Right ventricle myocardium superior (tissue), 1 donor: ENCODE measurements at regions not wholly inside any gene's neighbourhood (a gene's known extent, or its start where the extent isn't known, plus 50 kb on each side); places are given as distances from the start of the nearest gene placed in this dataset.

Source experiments
- ATAC-seq: fragments of 200-7000 bp; cut with Tn5 transposase; one replicate; pipeline ENCODE4 v1.9.1; 2020; ENCODE audit warnings: mild to moderate bottlenecking; ENCODE audit not compliant: poor library complexity
- DNase-seq: peaks from one replicate; pipeline ENCODE4 v3.0.0-alpha.2; 2020
- intact Hi-C: fragments of 100-400 bp; cut with DNase I; formaldehyde crosslinking; loops from one replicate; pipeline ENCODE4 v1.11.2; 2022
- donor health status: DM: no; HTN: yes; CAD: no; lungs with severe emphysema.

- intact Hi-C loops, result no loop called here
- ATAC-seq, result no peak
- no peak for DNase-seq
Observed at GRCh38 chr3:102063572-102063971, 214.3 kb downstream of the NFKBIZ start.

GRCh38 chr3:102066470-102066869, 217.2 kb downstream of the NFKBIZ start:
- ATAC-seq, result no peak
- intact Hi-C loops, result no loop called here

GRCh38 chr3:102068327-102068726, 219.0 kb downstream of the NFKBIZ start:
- intact Hi-C loops, result no loop called here
- no peak for DNase-seq
- no peak for ATAC-seq

More at GRCh38 chr3:102066470-102066869, 217.2 kb downstream of the NFKBIZ start:
- no peak for DNase-seq

DNA sequence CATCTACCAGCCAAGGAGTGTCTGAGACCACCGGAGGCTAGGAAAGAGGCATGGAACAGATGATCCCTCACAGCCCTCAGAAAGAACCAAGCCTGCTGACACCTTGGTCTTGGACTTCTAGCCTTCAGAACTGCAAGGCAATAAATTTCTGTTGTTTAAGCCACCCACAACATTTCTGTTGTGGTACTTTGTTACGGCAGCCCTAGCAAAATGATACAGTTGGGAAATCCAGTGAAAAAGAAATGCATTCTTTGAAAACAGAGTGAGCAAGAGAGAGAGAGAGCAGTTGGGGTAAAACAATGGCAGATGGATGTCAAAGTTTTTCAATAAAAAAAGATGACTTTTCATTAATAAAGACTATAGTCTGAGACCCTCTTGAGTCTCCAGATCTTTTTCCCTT, 219.4 kb downstream of the NFKBIZ start:
- intact Hi-C loops, result no loop called here
- ATAC-seq (no peak), DNase-seq (no peak)

- ATAC-seq (no peak), DNase-seq (no peak)
- intact Hi-C loops, result no loop called here
Observed at GRCh38 chr3:102069211-102069662, 219.9 kb downstream of the NFKBIZ start.

GRCh38 chr3:102074946-102075345, 225.6 kb downstream of the NFKBIZ start:
- DNase-seq, result no peak
- ATAC-seq, result peak; percentile 15
- intact Hi-C loops, result no loop called here

- no peak for DNase-seq
- no peak for ATAC-seq
- intact Hi-C loops, result no loop called here
Observed at GRCh38 chr3:102078401-102078800, 229.1 kb downstream of the NFKBIZ start.

GRCh38 chr3:102078854-102079808, 229.8 kb downstream of the NFKBIZ start:
- no peak for DNase-seq
- intact Hi-C loops, result no loop called here
- peak; percentile 49 for ATAC-seq

DNA sequence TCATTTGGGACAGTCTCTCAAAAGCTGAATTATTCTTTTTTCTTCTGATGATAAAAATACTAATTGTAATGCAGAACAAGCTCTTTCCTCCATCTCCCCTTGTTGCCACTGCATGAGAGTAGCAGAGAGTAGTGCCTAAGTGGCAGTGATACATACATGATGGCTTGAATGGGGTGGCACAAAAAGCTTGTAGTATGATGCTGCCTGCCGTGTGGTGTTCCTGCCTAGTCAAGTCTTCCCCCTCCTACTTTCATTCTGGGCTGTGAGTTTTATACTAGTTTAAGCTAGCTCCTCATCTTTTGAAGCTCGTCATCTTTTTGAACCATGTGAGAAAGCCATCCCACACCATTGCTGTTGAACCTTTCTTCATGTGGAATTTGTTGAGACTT, 230.5 kb downstream of the NFKBIZ start:
- intact Hi-C loops, result no loop called here
- DNase-seq, result no peak
- no peak for ATAC-seq

- no peak for ATAC-seq
- no peak for DNase-seq
- intact Hi-C loops, result no loop called here
Observed at GRCh38 chr3:102081572-102082289, 232.4 kb downstream of the NFKBIZ start.

DNA sequence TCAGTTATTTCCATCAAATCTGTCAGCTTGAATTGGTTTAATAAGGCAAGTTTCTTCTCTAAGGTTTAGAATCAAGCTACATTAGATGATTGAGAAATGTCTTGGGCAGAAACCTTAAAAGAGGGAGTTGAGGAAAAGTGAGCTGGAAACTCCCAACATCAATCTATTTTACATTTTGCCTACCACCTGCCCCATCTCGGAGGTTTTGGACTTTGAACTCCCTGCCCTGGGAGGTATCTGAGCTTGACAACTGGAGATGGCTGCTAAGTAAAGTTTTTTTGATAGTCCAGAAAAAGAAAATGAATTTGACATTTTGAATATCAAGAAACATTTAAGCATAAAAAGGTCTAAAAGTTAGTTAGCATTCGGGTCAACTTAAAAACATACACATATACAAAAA, 234.2 kb downstream of the NFKBIZ start:
- intact Hi-C loops, result no loop called here
- DNase-seq, result no peak
- no peak for ATAC-seq

DNA sequence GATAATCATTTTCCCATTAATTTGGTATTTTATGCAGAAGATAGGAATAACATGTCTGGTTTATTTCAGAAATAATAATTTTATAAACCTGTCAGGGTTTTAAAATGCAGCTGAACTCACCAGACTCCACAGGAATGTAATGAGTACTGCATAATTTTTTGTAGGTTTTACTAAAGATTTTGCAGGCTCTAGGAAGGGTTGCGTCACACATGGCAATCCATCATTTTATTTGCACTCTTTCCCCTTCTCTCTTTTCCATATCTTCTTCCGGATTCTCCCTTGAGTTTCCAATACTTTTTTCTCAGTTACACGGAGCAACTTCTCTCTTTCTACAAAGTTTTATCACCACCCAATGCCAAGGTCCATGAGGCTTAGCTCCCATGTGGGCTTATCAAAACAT, 234.7 kb downstream of the NFKBIZ start:
- intact Hi-C loops, result no loop called here
- DNase-seq (no peak), ATAC-seq (no peak)

GRCh38 chr3:102084704-102085103, 235.4 kb downstream of the NFKBIZ start:
- intact Hi-C loops, result no loop called here
- ATAC-seq (no peak), DNase-seq (no peak)

GRCh38 chr3:102085431-102086176, 236.3 kb downstream of the NFKBIZ start:
- DNase-seq (no peak), ATAC-seq (no peak)
- intact Hi-C loops, result no loop called here

DNA sequence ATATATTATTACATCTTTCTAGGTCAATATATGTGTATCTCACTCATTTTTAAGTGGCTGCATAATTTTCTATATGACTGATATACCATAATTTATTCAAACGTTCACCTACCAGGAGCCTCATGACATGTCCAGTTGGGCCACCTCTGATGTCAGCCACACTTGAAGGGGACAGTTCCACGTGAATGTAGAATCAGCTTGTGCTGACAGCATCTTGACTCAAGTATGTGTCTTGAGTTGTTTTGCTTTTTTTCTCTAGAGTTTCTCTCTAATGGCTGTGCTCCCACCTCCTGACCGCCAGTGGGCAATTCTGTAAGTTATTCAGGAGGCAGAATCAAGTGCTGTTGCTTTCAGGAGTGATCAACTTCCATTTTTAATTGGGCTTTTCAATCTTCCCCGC, 237.9 kb downstream of the NFKBIZ start:
- no peak for DNase-seq
- no peak for ATAC-seq
- intact Hi-C loops, result no loop called here

- intact Hi-C loops, result no loop called here
- DNase-seq (no peak), ATAC-seq (no peak)
Observed at GRCh38 chr3:102089239-102089638, 239.9 kb downstream of the NFKBIZ start.

DNA sequence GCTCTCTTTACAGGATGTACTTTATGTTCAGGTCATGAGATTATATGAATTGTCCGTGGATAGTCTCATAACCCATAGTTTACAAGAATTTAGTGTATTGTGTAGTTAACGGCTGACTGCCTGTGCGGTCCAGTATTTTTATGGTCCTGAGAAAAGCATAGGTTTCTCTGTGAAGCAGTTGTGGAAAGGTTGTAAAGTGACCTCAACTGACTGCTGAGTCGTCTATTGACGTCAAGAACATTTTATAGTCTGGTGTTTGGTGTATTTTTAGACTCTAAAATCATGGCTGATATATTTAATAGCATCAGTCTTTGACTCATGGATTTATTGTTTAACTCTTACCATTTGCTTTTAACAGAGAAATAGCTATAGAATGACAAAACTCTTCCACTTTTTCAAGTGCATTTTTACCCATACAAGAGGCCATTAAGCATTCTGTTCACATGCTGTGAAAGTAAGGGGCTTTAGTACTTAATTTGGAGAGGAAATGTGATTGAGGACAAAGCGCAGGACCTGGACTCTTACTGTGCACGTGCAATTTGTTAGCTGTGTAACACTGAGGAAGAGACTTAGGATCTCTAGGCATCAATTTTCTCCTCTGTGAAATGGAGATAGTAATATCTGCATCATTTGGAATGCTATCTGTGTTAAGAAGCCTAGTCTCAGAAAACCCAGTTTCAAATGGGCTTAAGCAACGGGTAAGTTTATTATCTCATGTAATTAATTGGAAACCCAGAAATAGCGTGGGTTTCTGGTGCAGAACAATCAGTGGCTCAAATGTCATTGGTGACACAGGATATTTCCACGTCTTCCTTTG, 240.8 kb downstream of the NFKBIZ start:
- ATAC-seq (peak; percentile 68), DNase-seq (no peak)
- intact Hi-C loops, result loop anchor here (10.0 kb wide), 1 partner anchor 285 kb away; no protein-coding TSS in a partner anchor

DNA sequence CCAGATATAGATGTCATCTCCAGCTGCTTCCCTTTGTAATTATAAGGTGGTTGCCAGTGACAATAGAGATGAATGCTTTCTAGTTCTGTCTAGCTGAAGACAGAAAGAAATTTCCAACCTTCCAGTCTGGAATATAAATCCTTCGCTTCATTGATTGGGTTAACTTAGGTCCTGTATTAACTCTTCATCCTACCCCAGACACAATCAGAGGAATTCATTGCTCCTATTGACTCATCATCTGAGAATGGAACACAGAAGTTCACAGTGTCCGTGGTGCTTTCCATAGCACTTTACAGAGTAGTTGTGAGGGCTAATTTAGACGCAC, 241.4 kb downstream of the NFKBIZ start:
- DNase-seq (no peak), ATAC-seq (peak; percentile 46)
- intact Hi-C loops, result loop anchor here (10.0 kb wide), 1 partner anchor 286 kb away; no protein-coding TSS in a partner anchor
